IMR-90 (cell line): ENCODE measurements at regions not wholly inside any gene's neighbourhood (a gene's known extent, or its start where the extent isn't known, plus 50 kb on each side); places are given as distances from the start of the nearest gene placed in this dataset.

Experiments
- ATAC-seq: fragments of 200-7000 bp; cut with Tn5 transposase; 2 replicates; pipeline ENCODE4 v1.9.1; 2020; ENCODE audit warnings: low read depth, mild to moderate bottlenecking, moderate library complexity
- BruUV-seq: library from RNA; stranded (reverse); fragments of 400-500 nt; replicated peaks from 2 replicates; lab custom pipeline; 2021; lab: Mats Ljungman, UMichigan
- CTCF ChIA-PET: fragments of 300-600 bp; formaldehyde crosslinking; extraction: SDS; loops from one replicate; lab custom pipeline; 2021; ENCODE audit warnings: antibody characterized with exemption; lab: Yijun Ruan, JAX
- POLR2A ChIA-PET: fragments of 300-600 bp; sonication (Branson Sonifier 250); formaldehyde crosslinking; loops from one replicate; lab custom pipeline; 2022; ENCODE audit warnings: antibody characterized with exemption; ENCODE audit not compliant: unreplicated experiment; lab: Charles Lee
- DNase-seq: peaks from one replicate; pipeline ENCODE4 v3.0.0; 2013
- H2AFZ ChIP-seq: replicated peaks from 2 replicates; pipeline ENCODE3; 2013; ENCODE audit warnings: low read length, mild to moderate bottlenecking; ENCODE audit not compliant: poor library complexity
- H2AK5ac ChIP-seq: 2 replicates; pipeline ENCODE4 v1.6.1; 2013; ENCODE audit warnings: low read depth, low read length, inconsistent platforms
- H2AK9ac ChIP-seq: replicated peaks from 2 replicates; pipeline ENCODE3; 2013; ENCODE audit warnings: mild to moderate bottlenecking, low read depth, low read length, moderate library complexity; ENCODE audit not compliant: poor library complexity
- H2BK120ac ChIP-seq: 2 replicates; pipeline ENCODE4 v1.6.1; 2013; ENCODE audit warnings: low read depth, low read length, inconsistent platforms
- H2BK15ac ChIP-seq: 3 replicates; pipeline ENCODE4 v1.6.1; 2013; ENCODE audit warnings: low read depth, low read length, inconsistent platforms
- H2BK20ac ChIP-seq: 2 replicates; pipeline ENCODE4 v1.6.1; 2013; ENCODE audit warnings: low read depth, mild to moderate bottlenecking, inconsistent platforms, low read length, moderate library complexity
- H2BK5ac ChIP-seq: 2 replicates; pipeline ENCODE4 v1.6.1; 2013; ENCODE audit warnings: mild to moderate bottlenecking, low read depth, low read length, inconsistent platforms; ENCODE audit not compliant: poor library complexity, severe bottlenecking
- H3K14ac ChIP-seq: replicated peaks from 2 replicates; pipeline ENCODE4 v1.6.1; 2013; ENCODE audit warnings: low read depth, low read length, inconsistent platforms
- H3K18ac ChIP-seq: 2 replicates; pipeline ENCODE4 v1.6.1; 2013; ENCODE audit warnings: low read depth, low read length, control low read depth
- H3K23ac ChIP-seq: 2 replicates; pipeline ENCODE4 v1.6.1; 2013; ENCODE audit warnings: low read depth, low read length, inconsistent platforms
- H3K27ac ChIP-seq: 2 replicates; pipeline ENCODE4 v1.5.1; 2013; ENCODE audit warnings: mild to moderate bottlenecking, control low read depth, low read length; ENCODE audit not compliant: insufficient read depth
- H3K27me3 ChIP-seq: 2 replicates; pipeline ENCODE4 v1.6.1; 2013; ENCODE audit warnings: low read length; ENCODE audit not compliant: control insufficient read depth, insufficient read depth
- H3K36me3 ChIP-seq: 2 replicates; pipeline ENCODE4 v1.6.1; 2013; ENCODE audit warnings: low read length, mixed read lengths; ENCODE audit not compliant: control insufficient read depth, insufficient read depth
- H3K4ac ChIP-seq: 2 replicates; pipeline ENCODE4 v1.6.1; 2013; ENCODE audit warnings: low read depth, low read length, inconsistent platforms
- H3K4me1 ChIP-seq: 2 replicates; pipeline ENCODE4 v1.6.1; 2013; ENCODE audit warnings: low read length, mixed read lengths; ENCODE audit not compliant: control insufficient read depth, insufficient read depth
- H3K4me2 ChIP-seq: 2 replicates; pipeline ENCODE4 v1.6.1; 2013; ENCODE audit warnings: low read depth, mild to moderate bottlenecking, control low read depth, low read length, moderate library complexity
- H3K4me3 ChIP-seq: 2 replicates; pipeline ENCODE4 v1.5.1; 2013; ENCODE audit warnings: low read depth, mild to moderate bottlenecking, control low read depth, low read length, moderate library complexity; ENCODE audit not compliant: insufficient read depth
- H3K56ac ChIP-seq: 2 replicates; pipeline ENCODE4 v1.6.1; 2013; ENCODE audit warnings: low read length, inconsistent platforms; ENCODE audit not compliant: insufficient read depth; ENCODE audit errors: extremely low read depth
- H3K79me1 ChIP-seq, 2 experiments: 2 replicates each; pipeline ENCODE4 v1.6.1; 2013; ENCODE audit warnings: low read length in 2 of 2, inconsistent platforms in 1 of 2, low read depth in 1 of 2
- H3K9ac ChIP-seq: 2 replicates; pipeline ENCODE4 v1.6.1; 2013; ENCODE audit warnings: low read depth, low read length, control low read depth
- H3K9me1 ChIP-seq: 2 replicates; pipeline ENCODE4 v1.6.1; 2013; ENCODE audit warnings: low read length, inconsistent platforms; ENCODE audit not compliant: insufficient read depth
- H3K9me3 ChIP-seq: 2 replicates; pipeline ENCODE4 v1.6.1; 2013; ENCODE audit warnings: low read length; ENCODE audit not compliant: control insufficient read depth, insufficient read depth
- H4K20me1 ChIP-seq: 2 replicates; pipeline ENCODE4 v1.6.1; 2013; ENCODE audit warnings: low read length, inconsistent platforms; ENCODE audit not compliant: insufficient read depth
- H4K5ac ChIP-seq: 2 replicates; pipeline ENCODE4 v1.6.1; 2013; ENCODE audit warnings: mild to moderate bottlenecking, low read depth, low read length, control low read depth
- H4K8ac ChIP-seq, 2 experiments: 2 replicates each; pipeline ENCODE4 v1.6.1; 2013; ENCODE audit warnings: low read depth in 2 of 2, low read length in 2 of 2, control low read depth in 1 of 2, inconsistent platforms in 1 of 2
- H4K91ac ChIP-seq: 2 replicates; pipeline ENCODE4 v1.6.1; 2013; ENCODE audit warnings: low read depth, low read length, inconsistent platforms; ENCODE audit not compliant: insufficient read depth
- ELK1 ChIP-seq: fragments of 150-350 bp; IDR thresholded peaks from 2 replicates; pipeline ENCODE4 v1.6.1; 2016; ENCODE audit warnings: low read depth, mild to moderate bottlenecking, low read length, moderate library complexity, borderline replicate concordance
- MXI1 ChIP-seq: IDR thresholded peaks from 2 replicates; pipeline ENCODE4 v1.6.1; 2012; ENCODE audit warnings: low read depth, mild to moderate bottlenecking, low read length, moderate library complexity, borderline replicate concordance
- POLR2A ChIP-seq: IDR thresholded peaks from 2 replicates; pipeline ENCODE4 v1.6.1; 2012; ENCODE audit warnings: mild to moderate bottlenecking, low read depth, low read length
- RAD21 ChIP-seq: IDR thresholded peaks from 2 replicates; pipeline ENCODE4 v1.6.1; 2012; ENCODE audit warnings: low read length, improper control_type of control experiment
- RFX5 ChIP-seq: IDR thresholded peaks from 2 replicates; pipeline ENCODE4 v1.8.0; 2012; ENCODE audit warnings: low read depth, mild to moderate bottlenecking, low read length, moderate library complexity
- WGBS, 2 experiments: methylation state at CpG; one replicate each; pipeline versions ENCODE4 v1.1.5 to v1.1.7; 2013; ENCODE audit warnings: missing lambda C conversion rate in 2 of 2; ENCODE audit not compliant: insufficient read length in 1 of 2; ENCODE audit errors: extremely low coverage in 2 of 2; 5-methylcytosine and 5-hydroxymethylcytosine counted together
- dilution Hi-C: fragments of 300-500 bp; cut with HindIII; formaldehyde crosslinking; loops from one replicate; pipeline ENCODE4 v1.14.3; 2018; ENCODE audit warnings: low sequenced_read_pairs; ENCODE audit not compliant: unreplicated experiment
- in situ Hi-C: fragments of 300-500 bp; cut with MboI; formaldehyde crosslinking; loops from 3 replicates; pipeline ENCODE4 v1.14.3; 2019; ENCODE audit warnings: low sequenced_read_pairs, inconsistent platforms, mixed read lengths
- intact Hi-C: fragments of 100-400 bp; cut with micrococcal nuclease; formaldehyde crosslinking; loops from 2 replicates; pipeline ENCODE4 v1.10.0; 2022

DNA sequence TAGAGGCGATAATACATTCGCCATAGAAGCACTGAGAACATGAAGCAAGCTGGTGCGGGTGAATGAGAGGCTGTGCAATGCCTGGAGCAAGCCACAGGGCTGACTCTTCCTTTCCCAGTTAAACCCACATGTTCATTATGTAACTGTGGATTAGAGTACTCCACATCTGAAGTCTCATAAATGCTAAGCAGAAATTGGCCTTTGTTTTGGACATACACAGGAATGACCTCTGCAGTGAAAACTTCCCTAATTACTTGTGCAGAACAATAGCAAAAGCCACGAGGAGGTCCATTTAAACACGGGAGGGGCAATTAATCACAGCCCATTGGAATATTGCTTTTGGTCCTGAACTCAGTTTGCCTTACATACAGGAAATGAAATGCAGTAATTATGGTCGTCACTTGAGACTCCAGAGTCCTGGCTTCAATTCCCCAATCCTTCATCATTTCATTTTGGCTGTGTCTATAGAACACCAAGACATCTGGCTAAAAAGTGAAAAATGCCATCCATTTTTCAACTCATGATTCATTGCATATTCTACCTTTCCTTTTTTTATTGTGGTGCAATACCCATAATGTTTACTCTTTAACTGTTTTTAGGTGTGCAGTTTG lies 78.7 kb upstream of the CXCL12 start:
- H3K9me1 ChIP-seq: no peaks in the 10 kb centered on the region
- H3K4ac ChIP-seq: no peak overlapping the region
- H2BK15ac ChIP-seq: no peak overlapping the region
- no peaks in the 10 kb centered on the region for H4K20me1 ChIP-seq
- peaks cover 7% of the 10 kb centered on the region for H3K27me3 ChIP-seq
- H3K9me3 ChIP-seq: no peaks in the 10 kb centered on the region
- intact Hi-C loops: no loop called here
- no peak overlapping the region for H2AK9ac ChIP-seq
- H2BK5ac ChIP-seq: no peak overlapping the region
- no peaks in the 10 kb centered on the region for H3K79me1 ChIP-seq
- no peak for DNase-seq
- no peak overlapping the region for H3K14ac ChIP-seq
- no peak overlapping the region for H3K4me2 ChIP-seq
- POLR2A ChIA-PET: no interaction called here
- dilution Hi-C loops: no loop called here
- H3K9ac ChIP-seq: no peak overlapping the region
- no peak overlapping the region for H3K4me3 ChIP-seq
- H2AK5ac ChIP-seq: no peak overlapping the region
- H2BK120ac ChIP-seq: no peak overlapping the region
- ATAC-seq: no peak
- CTCF ChIA-PET: no interaction called here
- no peak overlapping the region for H3K18ac ChIP-seq
- H3K23ac ChIP-seq: no peak overlapping the region
- no peak overlapping the region for H2BK20ac ChIP-seq
- H3K4me1 ChIP-seq: peaks cover 5% of the 10 kb centered on the region
- no peak overlapping the region for H4K91ac ChIP-seq
- TF ChIP-seq ELK1: no peak
- no peak for TF ChIP-seq RFX5
- no peak for TF ChIP-seq RAD21
- TF ChIP-seq POLR2A: no peak
- TF ChIP-seq MXI1: no peak
- in situ Hi-C loops: no loop called here
- no peak overlapping the region for H3K27ac ChIP-seq
- no peak overlapping the region for H2AFZ ChIP-seq
- H3K56ac ChIP-seq: no peak overlapping the region
- WGBS, 2 experiments: no CpG with 5 or more reads among the region's 6 CpGs
- no peaks in the 10 kb centered on the region for H3K36me3 ChIP-seq
- H4K8ac ChIP-seq: no peak overlapping the region
- H4K5ac ChIP-seq: no peak overlapping the region
- no TSS peak for BruUV-seq
